ENCODE measurements at regions not wholly inside any gene's neighbourhood (a gene's known extent, or its start where the extent isn't known, plus 50 kb on each side); places are given as distances from the start of the nearest gene placed in this dataset.

GRCh38 chr6:141151710-141152417, 980.9 kb upstream of the GJE1 start:
- Histone ChIP-seq H3K27me3 (no peaks in the 10 kb centered on the region), H3K9me3 (no peaks in the 10 kb centered on the region), H3K4me1 (no peaks in the 10 kb centered on the region), H3K27ac (no peak overlapping the region), H3K36me3 (no peaks in the 10 kb centered on the region), H3K4me3 (no peak overlapping the region)
- TF ChIP-seq POLR2A (IDR thresholded peaks at IDR 0.05) (no peak), CTCF (IDR thresholded peaks at IDR 0.05) (no peak)
- WGBS, 2 donors = 67 to 89% methylated on average over 3 of the region's 3 CpGs
- intact Hi-C loops (cut with DNase I) = no loop called here
- no peak for DNase-seq

- Histone ChIP-seq H3K4me1 (no peaks in the 10 kb centered on the region), H3K36me3 (no peaks in the 10 kb centered on the region), H3K27ac (no peak overlapping the region), H3K4me3 (no peak overlapping the region), H3K27me3 (no peaks in the 10 kb centered on the region), H3K9me3 (no peaks in the 10 kb centered on the region)
- DNase-seq = no peak
- no peak for TF ChIP-seq POLR2A (IDR thresholded peaks at IDR 0.05)
- no peak for TF ChIP-seq CTCF (IDR thresholded peaks at IDR 0.05)
- intact Hi-C loops (cut with DNase I) = no loop called here
- 61 to 63% methylated on average over 2 of the region's 2 CpGs for WGBS, 2 donors
Observed at GRCh38 chr6:141141870-141142269, 990.9 kb upstream of the GJE1 start.

- H3K27ac ChIP-seq = no peak overlapping the region
- no peaks in the 10 kb centered on the region for H3K36me3 ChIP-seq
- H3K27me3 ChIP-seq = no peaks in the 10 kb centered on the region
- intact Hi-C loops (cut with DNase I) = no loop called here
- H3K9me3 ChIP-seq = no peaks in the 10 kb centered on the region
- H3K4me3 ChIP-seq = no peak overlapping the region
- TF ChIP-seq POLR2A (IDR thresholded peaks at IDR 0.05) (no peak), CTCF (IDR thresholded peaks at IDR 0.05) (no peak)
- no peaks in the 10 kb centered on the region for H3K4me1 ChIP-seq
- DNase-seq = no peak
Observed at GRCh38 chr6:141140905-141141304, 991.8 kb upstream of the GJE1 start.

- Histone ChIP-seq H3K27me3 (no peaks in the 10 kb centered on the region), H3K27ac (no peak overlapping the region), H3K9me3 (no peaks in the 10 kb centered on the region), H3K4me3 (no peak overlapping the region), H3K4me1 (no peaks in the 10 kb centered on the region), H3K36me3 (no peaks in the 10 kb centered on the region)
- TF ChIP-seq POLR2A (IDR thresholded peaks at IDR 0.05) = no peak
- no peak for TF ChIP-seq CTCF (IDR thresholded peaks at IDR 0.05)
- intact Hi-C loops (cut with DNase I) = no loop called here
- WGBS, 2 donors = 90% methylated on average over 10 of the region's 10 CpGs
- no peak for DNase-seq
Observed at GRCh38 chr6:141139461-141139860, 993.3 kb upstream of the GJE1 start.

- intact Hi-C loops (cut with DNase I) = no loop called here
- Histone ChIP-seq H3K27ac (no peak overlapping the region), H3K4me3 (no peak overlapping the region), H3K27me3 (no peaks in the 10 kb centered on the region), H3K36me3 (no peaks in the 10 kb centered on the region), H3K9me3 (no peaks in the 10 kb centered on the region), H3K4me1 (no peaks in the 10 kb centered on the region)
- DNase-seq = no peak
- WGBS, 2 donors = 71 to 74% methylated on average over 1 of the region's 1 CpG
- TF ChIP-seq POLR2A (IDR thresholded peaks at IDR 0.05) (no peak), CTCF (IDR thresholded peaks at IDR 0.05) (no peak)
Observed at GRCh38 chr6:141134723-141135122, 998.0 kb upstream of the GJE1 start.
